HL-60 (cell line): ENCODE measurements at regions not wholly inside any gene's neighbourhood (a gene's known extent, or its start where the extent isn't known, plus 50 kb on each side); places are given as distances from the start of the nearest gene placed in this dataset.

Experiments used
- DNase-seq, 2 experiments: peaks; one replicate each; pipeline ENCODE4 v3.0.0-alpha.2; 2010 to 2020; ENCODE audit warnings: low read depth in 1 of 2, low spot score in 1 of 2
- H3K27ac ChIP-seq: fragments of 250-450 bp; sonication (Bioruptor Pico); replicated peaks from 2 replicates; pipeline ENCODE4 v1.5.1; 2020; ENCODE audit warnings: mild to moderate bottlenecking, moderate library complexity
- H3K27me3 ChIP-seq: fragments of 250-450 bp; sonication (Bioruptor Pico); 2 replicates; pipeline ENCODE4 v1.5.1; 2021; ENCODE audit warnings: mild to moderate bottlenecking, moderate library complexity; ENCODE audit not compliant: insufficient read depth, poor library complexity, severe bottlenecking
- H3K4me3 ChIP-seq: replicated peaks from 2 replicates; pipeline ENCODE4 v1.5.1; 2011; ENCODE audit warnings: mild to moderate bottlenecking, control low read depth, low read length; ENCODE audit not compliant: insufficient read depth
- GABPA ChIP-seq: IDR thresholded peaks from 2 replicates; pipeline ENCODE4 v1.6.1; 2012; ENCODE audit warnings: low read depth
- POLR2AphosphoS5 ChIP-seq: IDR thresholded peaks from 2 replicates; pipeline ENCODE4 v1.6.1; 2012; ENCODE audit warnings: low read depth
- SPI1 ChIP-seq: IDR thresholded peaks from 2 replicates; pipeline ENCODE4 v1.6.1; 2012; ENCODE audit warnings: low read depth, mild to moderate bottlenecking, borderline replicate concordance
- TF ChIP-seq, protein P1 (sequence below): IDR thresholded peaks from 2 replicates; pipeline ENCODE4 v1.6.1; 2012; ENCODE audit warnings: low read depth; ENCODE audit not compliant: insufficient replicate concordance
- TF ChIP-seq, protein P2 (sequence below): IDR thresholded peaks from one replicate; pipeline ENCODE4 v1.5.1; 2011; ENCODE audit warnings: low read length, control low read depth, inconsistent platforms; ENCODE audit not compliant: insufficient read depth

DNA sequence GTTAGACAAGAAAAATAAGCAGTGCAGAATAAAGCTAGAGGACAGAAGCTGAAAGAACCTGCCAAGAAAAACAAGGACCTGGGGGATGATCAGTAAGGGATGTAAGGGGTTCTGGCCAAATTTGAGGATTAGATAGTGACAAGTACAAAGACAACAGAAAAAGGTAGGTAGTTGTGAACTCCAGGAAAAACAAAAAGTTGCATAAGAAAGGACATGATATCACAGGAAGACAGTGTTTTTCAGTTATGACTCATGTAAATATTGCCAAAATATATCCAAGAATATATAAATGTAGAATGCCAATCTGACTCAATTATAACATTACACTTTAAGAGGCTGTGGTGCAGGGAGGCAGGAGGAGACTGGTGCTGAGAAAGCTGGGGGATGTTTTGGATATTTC is 209.8 kb upstream of the SH3BP4 start:
- Histone ChIP-seq H3K4me3 (no peak overlapping the region), H3K27me3 (no peaks in the 10 kb centered on the region), H3K27ac (no peak overlapping the region)
- DNase-seq, result no peak
- TF ChIP-seq GABPA (no peak), POLR2AphosphoS5 (no peak), SPI1 (no peak)
- TF ChIP-seq, protein P1, sequence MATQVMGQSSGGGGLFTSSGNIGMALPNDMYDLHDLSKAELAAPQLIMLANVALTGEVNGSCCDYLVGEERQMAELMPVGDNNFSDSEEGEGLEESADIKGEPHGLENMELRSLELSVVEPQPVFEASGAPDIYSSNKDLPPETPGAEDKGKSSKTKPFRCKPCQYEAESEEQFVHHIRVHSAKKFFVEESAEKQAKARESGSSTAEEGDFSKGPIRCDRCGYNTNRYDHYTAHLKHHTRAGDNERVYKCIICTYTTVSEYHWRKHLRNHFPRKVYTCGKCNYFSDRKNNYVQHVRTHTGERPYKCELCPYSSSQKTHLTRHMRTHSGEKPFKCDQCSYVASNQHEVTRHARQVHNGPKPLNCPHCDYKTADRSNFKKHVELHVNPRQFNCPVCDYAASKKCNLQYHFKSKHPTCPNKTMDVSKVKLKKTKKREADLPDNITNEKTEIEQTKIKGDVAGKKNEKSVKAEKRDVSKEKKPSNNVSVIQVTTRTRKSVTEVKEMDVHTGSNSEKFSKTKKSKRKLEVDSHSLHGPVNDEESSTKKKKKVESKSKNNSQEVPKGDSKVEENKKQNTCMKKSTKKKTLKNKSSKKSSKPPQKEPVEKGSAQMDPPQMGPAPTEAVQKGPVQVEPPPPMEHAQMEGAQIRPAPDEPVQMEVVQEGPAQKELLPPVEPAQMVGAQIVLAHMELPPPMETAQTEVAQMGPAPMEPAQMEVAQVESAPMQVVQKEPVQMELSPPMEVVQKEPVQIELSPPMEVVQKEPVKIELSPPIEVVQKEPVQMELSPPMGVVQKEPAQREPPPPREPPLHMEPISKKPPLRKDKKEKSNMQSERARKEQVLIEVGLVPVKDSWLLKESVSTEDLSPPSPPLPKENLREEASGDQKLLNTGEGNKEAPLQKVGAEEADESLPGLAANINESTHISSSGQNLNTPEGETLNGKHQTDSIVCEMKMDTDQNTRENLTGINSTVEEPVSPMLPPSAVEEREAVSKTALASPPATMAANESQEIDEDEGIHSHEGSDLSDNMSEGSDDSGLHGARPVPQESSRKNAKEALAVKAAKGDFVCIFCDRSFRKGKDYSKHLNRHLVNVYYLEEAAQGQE, result no peak
- TF ChIP-seq, protein P2, sequence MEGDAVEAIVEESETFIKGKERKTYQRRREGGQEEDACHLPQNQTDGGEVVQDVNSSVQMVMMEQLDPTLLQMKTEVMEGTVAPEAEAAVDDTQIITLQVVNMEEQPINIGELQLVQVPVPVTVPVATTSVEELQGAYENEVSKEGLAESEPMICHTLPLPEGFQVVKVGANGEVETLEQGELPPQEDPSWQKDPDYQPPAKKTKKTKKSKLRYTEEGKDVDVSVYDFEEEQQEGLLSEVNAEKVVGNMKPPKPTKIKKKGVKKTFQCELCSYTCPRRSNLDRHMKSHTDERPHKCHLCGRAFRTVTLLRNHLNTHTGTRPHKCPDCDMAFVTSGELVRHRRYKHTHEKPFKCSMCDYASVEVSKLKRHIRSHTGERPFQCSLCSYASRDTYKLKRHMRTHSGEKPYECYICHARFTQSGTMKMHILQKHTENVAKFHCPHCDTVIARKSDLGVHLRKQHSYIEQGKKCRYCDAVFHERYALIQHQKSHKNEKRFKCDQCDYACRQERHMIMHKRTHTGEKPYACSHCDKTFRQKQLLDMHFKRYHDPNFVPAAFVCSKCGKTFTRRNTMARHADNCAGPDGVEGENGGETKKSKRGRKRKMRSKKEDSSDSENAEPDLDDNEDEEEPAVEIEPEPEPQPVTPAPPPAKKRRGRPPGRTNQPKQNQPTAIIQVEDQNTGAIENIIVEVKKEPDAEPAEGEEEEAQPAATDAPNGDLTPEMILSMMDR, result no peak

DNA sequence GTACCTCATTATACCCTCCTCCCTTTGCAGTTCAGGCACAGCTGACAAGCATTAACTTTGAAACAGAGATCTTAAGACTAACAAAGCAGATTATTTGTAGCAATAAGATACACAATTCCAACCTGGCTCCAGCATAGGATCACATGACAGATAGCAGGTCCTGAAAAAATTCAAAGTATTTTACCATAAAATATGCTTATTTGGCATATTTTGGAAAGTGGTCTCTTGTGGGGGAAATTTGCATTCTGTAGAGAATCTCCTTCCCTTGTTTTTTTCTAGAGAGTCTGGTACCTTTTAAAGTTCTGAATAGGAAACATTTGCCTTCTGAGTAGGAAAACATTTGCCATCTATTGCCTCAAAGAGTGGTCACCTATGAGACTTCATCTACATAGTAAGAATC is 212.8 kb upstream of the SH3BP4 start:
- DNase-seq, result no peak
- TF ChIP-seq SPI1 (no peak), GABPA (no peak), POLR2AphosphoS5 (no peak)
- TF ChIP-seq, protein P1, result no peak
- TF ChIP-seq, protein P2, result no peak
- no peak overlapping the region for H3K27ac ChIP-seq
- no peak overlapping the region for H3K4me3 ChIP-seq
- no peaks in the 10 kb centered on the region for H3K27me3 ChIP-seq

DNA sequence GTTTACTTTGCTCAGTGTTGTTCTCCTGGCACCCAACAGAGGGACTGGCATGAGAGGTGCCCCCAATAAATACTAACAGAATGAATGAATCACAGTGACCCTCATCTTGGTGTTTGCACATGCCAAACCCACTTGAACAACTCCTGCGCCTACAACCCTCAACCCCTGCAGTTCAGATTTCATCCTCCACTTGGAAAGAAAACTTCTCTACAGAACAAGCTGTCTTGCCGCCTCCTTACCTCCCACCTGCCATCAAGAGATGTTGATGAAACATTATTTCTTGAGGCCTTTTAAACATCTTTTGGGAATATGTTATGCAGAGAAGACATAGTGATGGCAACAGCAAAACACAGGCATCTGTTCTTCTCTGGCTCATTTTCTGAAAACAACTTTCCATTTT is 216.0 kb upstream of the SH3BP4 start:
- TF ChIP-seq SPI1 (no peak), GABPA (no peak), POLR2AphosphoS5 (no peak)
- TF ChIP-seq, protein P2, result no peak
- TF ChIP-seq, protein P1, result no peak
- Histone ChIP-seq H3K27ac (no peak overlapping the region), H3K4me3 (no peak overlapping the region), H3K27me3 (no peaks in the 10 kb centered on the region)
- DNase-seq, result no peak
